SU-DHL-6 (cell line): ENCODE measurements at regions not wholly inside any gene's neighbourhood (a gene's known extent, or its start where the extent isn't known, plus 50 kb on each side); places are given as distances from the start of the nearest gene placed in this dataset.
"Not testable (repeated sequence)": the region's sequence is repeated elsewhere in the genome, so short reads cannot be mapped to it uniquely, and the experiment has no call there.

ENCODE experiments used
- CTCF ChIP-seq: fragments of 200-600 bp; sonication (generic); IDR thresholded peaks from one replicate; pipeline ENCODE4 v1.5.1; 2017; ENCODE audit warnings: antibody characterized with exemption, mild to moderate bottlenecking, low read length, moderate library complexity; ENCODE audit not compliant: insufficient read depth, poor library complexity, severe bottlenecking
- EZH2phosphoT487 ChIP-seq: fragments of 200-600 bp; sonication (generic), shearing (Covaris generic); conservative IDR thresholded peaks from 2 replicates; pipeline ENCODE4 v1.6.1; 2018; ENCODE audit warnings: mild to moderate bottlenecking, antibody characterized with exemption, low read length, moderate library complexity, mixed read lengths

- TF ChIP-seq CTCF, EZH2phosphoT487: not testable (repeated sequence)
These were observed 107.3 kb upstream of the PLGLB1 start for GRCh38 chr2:87128761-87129553.
